Muscle layer of duodenum (tissue), 2 donors: ENCODE measurements at regions not wholly inside any gene's neighbourhood (a gene's known extent, or its start where the extent isn't known, plus 50 kb on each side); places are given as distances from the start of the nearest gene placed in this dataset.

Experiments
- H3K27ac ChIP-seq: one replicate; pipeline ENCODE4 v1.7.0; 2013; ENCODE audit warnings: mild to moderate bottlenecking, low read length
- H3K27me3 ChIP-seq: one replicate; pipeline ENCODE4 v1.7.0; 2013; ENCODE audit warnings: low read depth, mild to moderate bottlenecking, control low read depth, low read length
- H3K36me3 ChIP-seq, 2 donors: one replicate each; pipeline ENCODE4 v1.7.0; 2013; ENCODE audit warnings: low read length in 2 of 2, control low read depth in 1 of 2, mild to moderate bottlenecking in 1 of 2; ENCODE audit not compliant: insufficient read depth in 2 of 2, control insufficient read depth in 1 of 2
- H3K4me1 ChIP-seq, 2 donors: one replicate each; pipeline ENCODE4 v1.7.0; 2013; ENCODE audit warnings: low read length in 2 of 2, mild to moderate bottlenecking in 2 of 2, control low read depth in 1 of 2, moderate library complexity in 1 of 2; ENCODE audit not compliant: insufficient read depth in 2 of 2, control insufficient read depth in 1 of 2
- H3K4me3 ChIP-seq, 2 donors: one replicate each; pipeline ENCODE4 v1.7.0; 2013; ENCODE audit warnings: low read length in 2 of 2, low read depth in 1 of 2, mild to moderate bottlenecking in 1 of 2
- H3K9me3 ChIP-seq, 2 donors: one replicate each; pipeline ENCODE4 v1.7.0; 2013; ENCODE audit warnings: low read length in 2 of 2, control low read depth in 1 of 2, mild to moderate bottlenecking in 1 of 2; ENCODE audit not compliant: control insufficient read depth in 1 of 2
- donor health status: healthy.

DNA sequence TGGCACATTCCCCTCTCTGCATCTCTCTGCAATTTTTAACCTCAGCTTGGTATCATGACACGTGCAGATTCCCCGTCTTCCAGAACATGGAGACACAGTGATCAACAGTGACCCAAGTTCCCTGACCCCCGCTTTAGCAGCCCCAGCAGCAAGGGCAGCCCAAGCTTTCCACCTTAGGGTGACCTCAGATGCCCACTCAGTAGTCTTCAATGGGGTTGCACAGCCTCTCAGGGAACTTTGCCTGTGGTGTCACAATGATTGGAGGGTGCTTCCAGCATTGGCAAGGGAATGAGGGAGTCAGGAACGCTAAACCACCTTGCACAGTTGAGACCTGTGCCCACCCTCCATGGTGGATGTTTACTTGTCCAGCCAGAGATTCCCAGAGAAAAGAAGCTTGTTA is 287.1 kb upstream of the CDH4 start:
- Histone ChIP-seq H3K9me3 (no peaks in the 10 kb centered on the region), H3K27ac (no peak overlapping the region), H3K36me3 (no peaks in the 10 kb centered on the region), H3K4me1 (no peaks in the 10 kb centered on the region), H3K4me3 (no peak overlapping the region), H3K27me3 (no peaks in the 10 kb centered on the region)

- Histone ChIP-seq H3K27me3 (no peaks in the 10 kb centered on the region), H3K4me1 (no peaks in the 10 kb centered on the region), H3K4me3 (no peak overlapping the region), H3K9me3 (no peaks in the 10 kb centered on the region), H3K36me3 (no peaks in the 10 kb centered on the region), H3K27ac (no peak overlapping the region)
Observed at GRCh38 chr20:60966031-60966430, 286.0 kb upstream of the CDH4 start.

- H3K27me3 ChIP-seq: no peaks in the 10 kb centered on the region
- H3K4me3 ChIP-seq: no peak overlapping the region
- H3K9me3 ChIP-seq: no peaks in the 10 kb centered on the region
- H3K36me3 ChIP-seq: no peaks in the 10 kb centered on the region
- no peak overlapping the region for H3K27ac ChIP-seq
- no peaks in the 10 kb centered on the region for H3K4me1 ChIP-seq
Observed at GRCh38 chr20:60966766-60967165, 285.3 kb upstream of the CDH4 start.

DNA sequence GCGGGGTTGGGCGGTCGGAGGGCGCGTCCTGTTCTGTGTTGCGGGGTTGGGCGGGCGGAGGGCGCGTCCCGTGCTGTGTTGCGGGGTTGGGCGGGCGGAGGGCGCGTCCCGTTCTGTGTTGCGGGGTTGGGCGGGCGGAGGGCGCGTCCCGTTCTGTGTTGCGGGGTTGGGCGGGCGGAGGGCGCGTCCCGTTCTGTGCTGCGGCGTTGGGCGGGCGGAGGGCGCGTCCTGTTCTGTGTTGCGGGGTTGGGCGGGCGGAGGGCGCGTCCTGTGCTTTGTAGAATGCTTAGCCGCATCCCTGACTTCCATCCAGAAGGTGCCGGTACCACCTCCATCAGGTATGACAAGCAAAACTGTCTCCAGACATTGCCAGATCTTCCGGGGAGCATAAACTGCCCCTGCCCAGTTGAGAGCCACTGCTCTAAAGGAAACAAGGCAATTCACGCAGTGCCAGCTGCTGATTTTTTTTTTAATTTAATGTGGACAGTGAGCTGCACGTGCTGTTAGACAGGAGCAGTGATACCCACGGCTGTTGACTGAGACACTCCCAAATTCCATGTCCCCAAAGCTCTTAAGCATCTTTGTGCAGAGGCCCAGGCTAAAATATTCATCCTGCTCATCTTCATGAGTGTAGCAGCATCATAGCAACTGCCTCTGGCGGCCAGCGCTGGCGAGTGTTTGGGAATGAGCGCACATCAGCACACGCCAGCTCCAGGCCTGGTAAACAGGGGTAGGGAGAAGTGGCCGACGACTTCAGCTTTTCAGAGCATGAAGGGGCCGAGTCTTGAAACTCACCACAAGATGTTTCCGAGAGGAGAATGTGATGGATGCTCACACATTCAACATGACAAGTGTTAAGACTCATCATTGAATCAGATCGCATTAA is 284.4 kb upstream of the CDH4 start:
- no peaks in the 10 kb centered on the region for H3K4me1 ChIP-seq
- H3K9me3 ChIP-seq: no peaks in the 10 kb centered on the region
- H3K27ac ChIP-seq: no peak overlapping the region
- no peak overlapping the region for H3K4me3 ChIP-seq
- H3K27me3 ChIP-seq: no peaks in the 10 kb centered on the region
- H3K36me3 ChIP-seq: no peaks in the 10 kb centered on the region

DNA sequence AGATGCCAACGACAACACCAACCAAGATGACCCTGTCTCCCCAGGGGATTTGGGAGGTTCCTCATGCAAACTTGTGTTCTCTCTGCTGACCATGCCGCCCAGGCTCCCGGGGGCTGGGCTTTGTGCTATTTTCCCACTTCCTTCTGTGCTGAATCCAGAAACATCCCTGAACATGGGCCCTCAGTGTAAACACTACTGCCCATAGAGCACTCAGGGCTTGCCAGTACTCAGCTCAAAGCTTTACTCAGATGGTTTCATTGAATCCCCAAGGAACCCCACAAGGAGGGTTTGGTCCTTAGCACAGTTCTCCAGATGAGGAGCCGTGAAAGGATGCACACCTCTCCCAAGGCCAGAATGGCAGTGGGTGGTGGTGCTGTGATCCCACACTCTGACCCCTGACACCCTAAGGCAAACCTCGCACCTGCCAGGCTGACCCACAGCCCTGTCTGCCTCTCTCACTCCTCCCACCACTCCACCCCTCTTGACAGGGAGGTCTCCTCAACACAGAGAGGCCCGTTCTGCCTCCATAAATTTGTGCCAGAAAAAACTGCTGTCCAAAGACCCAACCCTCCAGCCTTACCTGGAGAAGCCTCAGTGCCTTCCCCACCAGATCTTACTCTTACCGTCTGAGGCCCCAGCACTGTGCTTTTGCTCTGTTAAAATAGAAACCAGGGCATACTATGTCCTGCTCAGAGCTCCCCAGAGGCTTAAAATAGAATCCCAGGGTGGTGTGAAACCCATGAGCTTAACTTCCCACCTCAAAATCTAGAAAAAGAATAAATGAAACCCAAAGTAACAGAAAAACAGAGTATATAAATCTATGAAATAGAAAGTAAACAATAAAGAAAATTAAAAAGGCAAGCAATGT is 283.0 kb upstream of the CDH4 start:
- H3K4me3 ChIP-seq: no peak overlapping the region
- no peaks in the 10 kb centered on the region for H3K36me3 ChIP-seq
- H3K27me3 ChIP-seq: no peaks in the 10 kb centered on the region
- no peaks in the 10 kb centered on the region for H3K4me1 ChIP-seq
- no peaks in the 10 kb centered on the region for H3K9me3 ChIP-seq
- no peak overlapping the region for H3K27ac ChIP-seq

GRCh38 chr20:60970601-60971000 is 281.5 kb upstream of the CDH4 start:
- no peak overlapping the region for H3K27ac ChIP-seq
- no peaks in the 10 kb centered on the region for H3K9me3 ChIP-seq
- H3K4me3 ChIP-seq: no peak overlapping the region
- H3K4me1 ChIP-seq: no peaks in the 10 kb centered on the region
- H3K36me3 ChIP-seq: no peaks in the 10 kb centered on the region
- H3K27me3 ChIP-seq: no peaks in the 10 kb centered on the region

- Histone ChIP-seq H3K27me3 (no peaks in the 10 kb centered on the region), H3K4me3 (no peak overlapping the region), H3K9me3 (peaks cover 0 to 2% of the 10 kb centered on the region in 2 donors), H3K36me3 (no peaks in the 10 kb centered on the region), H3K4me1 (no peaks in the 10 kb centered on the region), H3K27ac (no peak overlapping the region)
Observed at GRCh38 chr20:60974022-60974421, 278.0 kb upstream of the CDH4 start.

GRCh38 chr20:60974441-60974945 is 277.6 kb upstream of the CDH4 start:
- Histone ChIP-seq H3K36me3 (no peaks in the 10 kb centered on the region), H3K4me1 (no peaks in the 10 kb centered on the region), H3K9me3 (peaks cover 0 to 7% of the 10 kb centered on the region in 2 donors), H3K27me3 (no peaks in the 10 kb centered on the region), H3K4me3 (no peak overlapping the region), H3K27ac (no peak overlapping the region)

- no peaks in the 10 kb centered on the region for H3K27me3 ChIP-seq
- H3K9me3 ChIP-seq: peaks cover 0 to 20% of the 10 kb centered on the region in 2 donors
- H3K36me3 ChIP-seq: no peaks in the 10 kb centered on the region
- no peak overlapping the region for H3K4me3 ChIP-seq
- H3K27ac ChIP-seq: no peak overlapping the region
- H3K4me1 ChIP-seq: no peaks in the 10 kb centered on the region
Observed at GRCh38 chr20:60976139-60976538, 275.9 kb upstream of the CDH4 start.

- H3K27me3 ChIP-seq: no peaks in the 10 kb centered on the region
- H3K4me1 ChIP-seq: no peaks in the 10 kb centered on the region
- H3K9me3 ChIP-seq: peaks cover 0 to 20% of the 10 kb centered on the region in 2 donors
- no peaks in the 10 kb centered on the region for H3K36me3 ChIP-seq
- H3K27ac ChIP-seq: no peak overlapping the region
- no peak overlapping the region for H3K4me3 ChIP-seq
Observed at GRCh38 chr20:60976913-60977312, 275.1 kb upstream of the CDH4 start.

- H3K27me3 ChIP-seq: no peaks in the 10 kb centered on the region
- peaks cover 0 to 20% of the 10 kb centered on the region in 2 donors for H3K9me3 ChIP-seq
- no peak overlapping the region for H3K4me3 ChIP-seq
- H3K27ac ChIP-seq: no peak overlapping the region
- H3K36me3 ChIP-seq: no peaks in the 10 kb centered on the region
- H3K4me1 ChIP-seq: no peaks in the 10 kb centered on the region
Observed at GRCh38 chr20:60977901-60978300, 274.2 kb upstream of the CDH4 start.
